NCI-H2107 (cell line): ENCODE measurements at regions not wholly inside any gene's neighbourhood (a gene's known extent, or its start where the extent isn't known, plus 50 kb on each side); places are given as distances from the start of the nearest gene placed in this dataset.
"Not testable (repeated sequence)": the region's sequence is repeated elsewhere in the genome, so short reads cannot be mapped to it uniquely, and the experiment has no call there.

ENCODE experiments used
- DNase-seq: peaks from one replicate; lab custom pipeline; 2025; lab: John Stamatoyannopoulos, UW

DNA sequence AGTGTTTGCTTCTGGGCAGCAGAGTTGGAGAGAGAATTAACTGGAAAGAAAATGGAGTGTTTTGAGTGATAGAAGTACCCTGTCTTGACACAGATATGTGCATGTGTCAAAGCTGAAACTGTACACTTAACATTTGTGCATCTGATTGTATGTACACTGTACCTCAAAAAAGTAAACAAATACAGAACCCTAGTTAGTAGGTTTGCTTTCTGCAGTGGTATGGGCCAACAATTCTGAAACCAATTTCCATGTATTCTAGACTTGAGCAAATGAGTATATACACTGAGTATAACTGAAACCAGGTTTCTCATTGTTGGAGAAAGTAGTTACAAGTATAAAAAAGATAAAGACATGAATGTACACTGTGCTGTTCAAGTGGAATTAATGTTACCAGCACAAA, 52.4 kb downstream of the ELAPOR2 start:
- DNase-seq, result no peak

DNA sequence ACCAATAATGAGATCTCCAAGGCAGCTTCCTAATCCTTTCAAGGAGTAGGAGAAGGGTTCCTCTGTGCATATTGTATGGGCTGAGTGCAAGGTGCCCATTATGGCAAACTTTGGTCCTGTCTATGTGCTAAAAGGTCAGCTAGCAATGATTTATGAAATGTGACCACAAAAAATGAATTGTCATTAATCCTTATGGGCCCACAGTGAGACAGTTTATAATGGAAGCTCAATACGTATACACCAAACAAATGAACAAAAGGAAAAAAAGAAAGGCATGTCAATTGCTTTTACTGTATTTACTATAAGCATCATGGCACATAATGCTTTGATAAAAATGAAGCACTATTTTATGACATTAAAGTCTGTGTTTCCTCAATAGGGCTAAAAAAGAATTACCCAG, 54.5 kb downstream of the ELAPOR2 start:
- DNase-seq, result no peak

DNA sequence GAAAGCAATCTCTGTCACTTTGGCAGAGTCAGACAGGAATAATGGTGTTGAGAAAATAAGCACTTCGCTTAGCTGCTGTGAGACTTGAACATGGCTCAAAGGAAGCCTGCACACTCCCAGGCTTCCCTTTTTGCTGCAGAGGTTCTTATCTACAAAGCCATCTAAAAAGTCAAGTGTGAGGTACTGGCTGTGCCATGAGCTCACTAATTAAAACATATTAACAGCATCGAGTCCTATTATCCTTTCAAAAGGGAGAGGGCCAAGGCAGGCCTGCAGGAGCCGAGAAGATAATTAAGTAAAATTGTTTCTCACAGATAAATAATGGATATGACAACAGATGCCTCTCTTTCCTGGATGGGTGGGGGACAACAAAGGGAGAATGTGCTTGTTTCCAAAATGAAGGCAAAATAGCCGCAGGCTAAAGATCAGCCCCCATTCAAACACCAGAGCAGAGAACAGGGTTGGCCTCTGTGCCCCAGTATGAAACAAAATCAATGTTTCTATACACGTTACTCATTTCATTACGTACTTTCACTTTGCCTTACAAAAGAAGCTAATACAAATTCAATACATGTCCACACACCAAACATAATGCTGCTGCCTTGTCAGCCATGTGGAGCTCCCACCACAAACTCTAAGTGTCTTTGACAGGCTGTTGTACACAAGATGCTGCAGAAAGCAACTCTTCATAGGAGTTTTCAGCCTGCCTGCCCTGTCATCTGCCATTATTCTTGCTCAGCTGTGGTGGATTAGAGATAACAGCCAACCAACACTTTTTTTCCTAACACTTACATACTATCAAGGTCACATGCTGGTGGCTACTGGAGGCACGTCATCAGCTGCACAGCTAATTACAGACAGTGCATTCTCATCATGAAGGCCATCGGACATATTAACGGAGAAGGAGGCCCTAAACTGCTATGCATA, 55.3 kb downstream of the ELAPOR2 start:
- no peak for DNase-seq

DNA sequence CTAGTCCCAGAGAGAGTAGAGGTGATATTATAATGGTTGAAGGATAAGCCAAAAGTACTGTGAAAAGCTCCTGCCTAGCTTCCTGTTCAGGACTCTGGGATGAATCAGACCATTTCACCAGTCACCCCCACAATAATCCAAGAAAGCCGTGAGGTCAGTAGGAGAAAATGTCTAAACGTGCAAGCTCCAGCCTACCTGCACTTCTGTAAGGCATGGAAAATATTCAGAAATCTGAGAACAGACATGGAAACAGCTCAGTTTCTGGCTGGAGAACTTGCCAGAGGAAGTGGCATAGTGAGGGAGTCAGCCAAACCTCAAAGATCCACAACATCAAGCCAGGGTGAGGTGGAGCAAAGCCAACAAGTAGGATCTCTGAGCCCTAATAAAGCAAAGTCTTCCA, 58.2 kb downstream of the ELAPOR2 start:
- DNase-seq, result no peak

DNA sequence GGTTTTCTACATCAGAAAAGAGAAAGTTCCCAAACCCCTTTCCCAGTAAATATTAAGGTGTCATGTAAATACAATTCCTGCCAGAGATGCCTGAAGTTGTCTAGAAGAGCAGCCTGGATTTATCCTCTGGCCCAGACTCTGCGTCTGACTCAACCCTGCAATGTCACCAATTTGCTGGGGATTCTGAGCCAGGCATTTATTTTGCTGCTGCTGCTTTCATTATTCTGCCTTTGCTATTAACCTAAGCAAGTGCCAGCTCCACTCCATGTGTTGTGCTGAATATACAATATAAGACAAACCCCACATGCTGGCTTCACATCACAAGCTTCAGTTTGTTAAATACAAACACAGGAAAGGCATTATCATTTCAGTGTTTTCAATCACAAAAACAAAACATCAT, 59.1 kb downstream of the ELAPOR2 start:
- no peak for DNase-seq

DNA sequence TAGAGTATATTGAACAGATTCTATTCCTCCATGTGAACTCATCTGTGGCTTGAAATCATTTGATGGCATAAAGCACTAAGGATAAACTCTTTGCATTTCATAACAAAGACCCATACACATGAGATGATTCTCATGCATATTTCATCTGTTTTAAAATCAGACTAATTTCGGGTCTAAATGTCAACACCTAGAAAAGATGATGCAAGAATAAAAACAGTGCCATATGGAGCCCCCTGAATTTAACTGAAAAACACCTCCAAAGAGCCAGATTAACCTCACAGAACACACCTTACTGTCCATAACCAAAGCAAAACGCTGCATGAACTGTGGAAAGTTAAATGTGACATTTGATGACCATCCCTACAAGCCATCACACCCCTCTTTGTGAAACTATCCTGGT, 59.7 kb downstream of the ELAPOR2 start:
- DNase-seq, result no peak

DNA sequence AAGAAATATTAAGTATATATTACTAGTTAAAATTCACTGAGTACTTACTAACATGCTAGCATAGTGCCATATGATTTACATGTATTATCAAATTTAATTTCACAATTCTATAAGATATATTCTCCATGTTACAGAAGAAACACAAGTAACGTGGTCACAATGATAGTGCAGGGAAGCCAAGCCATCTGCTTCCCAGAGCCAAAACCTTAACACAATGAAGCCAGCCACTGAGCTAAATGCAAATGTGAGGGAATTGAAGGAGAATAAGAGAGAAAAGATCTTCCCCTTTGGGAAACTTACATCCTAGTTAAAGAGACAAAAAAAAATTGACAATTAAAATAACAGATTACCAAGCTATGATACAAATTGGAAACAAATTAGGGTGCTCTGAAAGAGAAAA, 63.6 kb downstream of the ELAPOR2 start:
- DNase-seq, result no peak

DNA sequence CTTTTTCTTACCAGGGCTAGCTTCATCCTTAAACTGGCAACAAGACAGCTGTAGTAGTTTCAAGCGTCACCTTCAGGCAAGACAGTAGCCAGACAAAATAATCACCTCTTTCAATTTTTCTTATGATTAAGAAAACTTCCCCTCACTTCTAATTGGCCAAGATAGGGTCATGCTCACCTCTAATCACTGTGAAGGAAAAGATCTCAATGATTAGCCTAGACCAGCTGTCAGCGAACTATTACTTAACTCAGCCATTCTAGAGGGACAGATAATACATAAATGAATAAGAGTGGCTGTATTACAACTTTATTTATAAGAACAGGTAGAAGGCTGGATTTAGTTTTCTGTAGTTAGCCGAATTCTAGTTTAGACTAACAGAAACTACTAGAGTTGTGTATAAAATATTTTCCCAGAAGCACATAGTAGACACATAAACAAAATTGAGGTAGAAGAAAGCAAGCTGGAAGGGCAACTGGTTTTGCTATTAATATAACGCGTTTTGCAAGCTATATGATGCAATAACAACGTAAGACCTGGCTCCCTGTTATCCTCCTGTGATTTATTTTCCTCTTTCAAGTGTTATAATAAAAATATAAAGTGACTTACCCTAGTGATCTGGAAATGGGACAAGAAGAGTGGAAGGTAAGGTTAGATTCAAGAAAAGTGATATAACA, 64.3 kb downstream of the ELAPOR2 start:
- no peak for DNase-seq

DNA sequence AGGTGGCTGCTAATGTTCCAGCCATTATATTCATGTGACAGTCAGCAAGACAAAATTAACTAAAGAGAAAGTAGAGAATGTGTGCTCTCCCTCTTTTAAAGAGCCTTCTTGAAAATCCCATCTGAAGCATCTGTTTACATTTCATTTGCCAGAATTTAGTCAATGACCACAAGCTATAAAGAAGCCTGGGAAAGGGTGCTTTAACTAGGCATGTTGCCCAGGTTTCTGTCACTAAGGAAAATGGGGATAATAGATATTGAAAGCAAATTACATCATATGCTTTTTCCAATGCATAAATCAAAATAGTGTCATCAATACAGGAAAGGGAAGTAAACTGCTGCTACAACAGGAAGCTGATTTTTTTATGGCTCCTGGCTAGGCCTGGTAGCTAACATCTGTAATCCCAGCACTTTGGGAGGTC, 67.7 kb downstream of the ELAPOR2 start:
- no peak for DNase-seq

DNA sequence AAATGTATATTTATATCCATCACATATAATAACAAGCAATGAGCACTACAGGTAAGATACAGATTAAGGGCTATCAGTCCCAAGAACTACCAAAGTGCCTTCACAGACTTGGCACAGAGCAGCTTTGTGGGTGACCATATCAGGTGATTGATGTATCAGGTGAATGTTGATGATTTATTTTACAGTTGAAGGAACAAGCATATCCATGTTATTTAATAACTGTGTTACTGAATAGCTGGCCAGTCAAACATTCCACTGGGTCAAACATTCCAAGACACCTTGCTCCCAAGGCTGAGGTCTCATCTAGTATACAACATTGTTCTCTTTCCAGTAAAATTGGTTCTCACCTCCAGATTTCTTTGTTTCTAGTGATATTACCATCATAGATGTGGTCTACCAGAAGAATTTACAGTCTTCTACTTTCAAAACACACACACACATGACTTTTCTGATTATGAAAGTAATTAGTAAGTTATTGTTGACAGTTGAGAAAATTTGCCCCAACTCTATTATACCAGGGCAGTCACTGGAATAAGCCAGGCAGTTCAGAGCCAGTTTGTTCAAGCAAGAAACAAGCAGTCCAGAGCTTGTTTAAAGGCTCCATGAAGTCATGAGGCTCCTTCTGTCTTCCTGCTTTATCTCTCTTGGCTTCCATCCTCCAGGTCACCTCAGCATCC, 68.2 kb downstream of the ELAPOR2 start:
- no peak for DNase-seq

DNA sequence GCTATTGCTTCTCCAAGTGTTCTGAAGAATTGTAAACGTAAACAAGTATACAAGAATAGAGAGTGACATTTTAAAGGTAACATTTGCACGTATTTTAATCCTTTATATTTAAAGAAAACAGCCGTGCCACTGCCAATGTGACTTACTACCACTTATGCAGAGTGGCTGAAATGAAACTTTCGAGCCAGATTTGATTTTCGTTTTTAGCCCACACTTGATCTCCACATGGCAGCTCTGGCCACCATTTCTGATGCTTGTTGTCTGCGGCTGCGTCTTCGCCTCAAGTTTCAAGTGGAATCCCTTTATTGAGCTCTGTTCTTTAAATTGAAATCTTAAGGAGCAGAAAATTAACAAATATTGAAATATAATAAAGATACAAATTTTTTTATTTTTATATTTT, 70.0 kb downstream of the ELAPOR2 start:
- no peak for DNase-seq

DNA sequence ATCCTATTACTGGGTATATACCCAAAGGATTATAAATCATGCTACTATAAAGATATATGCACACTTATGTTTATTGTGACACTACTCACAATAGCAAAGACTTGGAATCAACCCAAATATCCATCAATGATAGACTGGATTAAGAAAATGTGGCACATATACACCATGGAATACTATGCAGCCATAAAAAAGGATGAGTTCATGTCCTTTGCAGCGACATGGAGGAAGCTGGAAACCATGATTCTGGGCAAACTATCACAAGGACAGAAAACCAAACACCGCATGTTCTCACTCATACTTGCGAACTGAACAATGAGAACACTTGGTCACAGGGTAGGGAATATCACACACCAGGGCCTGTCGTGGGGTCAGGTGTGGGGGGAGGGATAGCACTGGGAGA, 71.6 kb downstream of the ELAPOR2 start:
- DNase-seq, result not testable (repeated sequence)

DNA sequence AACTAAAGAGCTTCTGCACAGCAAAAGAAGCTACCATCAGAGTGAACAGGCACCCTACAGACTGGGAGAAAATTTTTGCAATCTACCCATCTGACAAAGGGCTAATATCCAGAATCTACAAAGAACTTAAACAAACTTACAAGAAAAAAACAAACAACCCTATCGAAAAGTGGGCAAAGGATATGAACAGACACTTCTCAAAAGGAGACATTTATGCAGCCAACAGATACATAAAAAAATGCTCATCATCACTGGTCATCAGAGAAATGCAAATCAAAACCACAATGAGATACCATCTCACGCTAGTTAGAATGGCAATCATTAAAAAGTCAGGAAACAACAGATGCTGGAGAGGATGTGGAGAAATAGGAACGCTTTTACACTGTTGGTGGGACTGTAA, 72.1 kb downstream of the ELAPOR2 start:
- not testable (repeated sequence) for DNase-seq

DNA sequence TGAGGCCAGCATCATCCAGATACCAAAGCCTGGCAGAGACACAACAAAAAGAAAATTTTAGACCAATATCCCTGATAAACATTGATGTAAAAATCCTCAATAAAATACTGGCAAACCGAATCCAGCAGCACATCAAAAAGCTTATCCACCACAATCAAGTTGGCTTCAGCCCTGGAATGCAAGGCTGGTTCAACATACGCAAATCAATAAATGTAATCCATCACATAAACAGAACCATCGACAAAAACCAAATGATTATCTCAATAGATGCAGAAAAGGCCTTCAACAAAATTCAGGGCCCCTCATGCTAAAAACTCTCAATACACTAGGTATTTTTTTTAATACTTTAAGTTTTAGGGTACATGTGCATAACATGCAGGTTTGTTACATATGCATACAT, 74.1 kb downstream of the ELAPOR2 start:
- not testable (repeated sequence) for DNase-seq

DNA sequence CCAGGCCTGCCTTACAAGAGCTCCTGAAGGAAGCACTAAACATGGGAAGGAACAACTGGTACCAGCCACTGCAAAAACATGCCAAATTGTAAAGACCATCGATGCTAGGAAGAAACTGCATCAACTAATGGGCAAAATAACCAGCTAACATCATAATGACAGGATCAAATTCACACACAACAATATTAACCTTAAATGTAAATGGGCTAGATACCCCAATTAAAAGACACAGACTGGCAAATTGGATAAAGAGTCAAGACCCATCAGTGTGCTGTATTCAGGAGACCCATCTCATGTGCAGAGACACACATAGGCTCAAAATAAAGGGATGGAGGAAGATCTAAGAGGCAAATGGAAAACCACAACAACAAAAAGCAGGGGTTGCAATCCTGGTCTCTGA, 75.8 kb downstream of the ELAPOR2 start:
- DNase-seq, result not testable (repeated sequence)

DNA sequence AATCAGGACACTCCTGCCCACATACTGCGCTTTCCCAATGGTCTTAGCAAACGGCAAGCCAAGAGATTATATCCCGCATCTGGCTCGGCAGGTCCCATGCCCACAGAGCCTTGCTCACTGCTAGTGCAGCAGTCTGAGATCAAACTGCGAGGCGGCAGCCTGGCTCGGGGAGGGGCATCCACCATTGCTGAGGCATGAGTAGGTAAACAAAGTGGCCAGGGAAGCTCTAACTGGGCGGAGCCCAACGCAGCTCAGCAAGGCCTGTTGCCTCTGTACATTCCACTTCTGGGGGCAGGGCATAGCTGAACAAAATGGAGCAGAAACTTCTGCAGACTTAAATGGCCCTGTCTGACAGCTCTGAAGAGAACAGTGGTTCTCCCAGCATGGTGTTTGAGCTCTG, 77.5 kb downstream of the ELAPOR2 start:
- not testable (repeated sequence) for DNase-seq

DNA sequence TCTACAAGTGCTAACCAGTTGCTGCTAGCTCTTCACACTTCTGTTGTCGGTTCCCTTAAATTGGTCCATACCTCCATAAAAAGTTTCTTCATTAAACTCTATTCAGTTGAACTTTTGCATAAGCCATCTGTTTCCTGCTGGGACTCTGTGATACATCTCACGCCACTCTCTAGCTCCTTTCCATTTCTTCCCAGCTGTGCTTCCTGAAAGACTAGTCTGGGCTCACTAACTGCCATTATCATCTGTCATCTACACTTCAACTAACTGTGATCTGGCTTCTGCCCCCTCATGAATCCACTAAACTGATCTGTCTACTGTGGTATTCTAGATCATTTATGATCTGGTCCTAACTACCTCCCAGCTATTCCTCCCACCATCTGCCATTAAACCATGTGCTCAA, 78.3 kb downstream of the ELAPOR2 start:
- DNase-seq, result no peak

DNA sequence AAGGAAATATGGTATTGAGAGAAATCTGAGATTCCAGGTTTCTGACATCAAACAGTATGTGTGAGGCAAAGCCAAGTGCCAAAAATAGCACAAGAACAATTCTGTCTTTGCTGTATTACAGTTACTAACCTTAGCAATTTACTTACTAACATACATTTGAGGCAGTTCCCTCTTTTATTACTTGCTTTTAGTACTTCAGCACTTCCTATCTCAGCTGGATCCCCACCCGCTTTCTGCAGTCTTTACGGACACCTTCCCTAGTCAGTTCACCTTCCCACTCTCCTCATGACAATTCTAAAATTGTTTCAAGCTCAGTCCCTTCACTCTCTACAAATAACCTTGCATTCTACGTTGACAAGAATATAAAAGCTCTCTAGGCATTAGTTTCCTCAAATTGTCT, 79.2 kb downstream of the ELAPOR2 start:
- no peak for DNase-seq

DNA sequence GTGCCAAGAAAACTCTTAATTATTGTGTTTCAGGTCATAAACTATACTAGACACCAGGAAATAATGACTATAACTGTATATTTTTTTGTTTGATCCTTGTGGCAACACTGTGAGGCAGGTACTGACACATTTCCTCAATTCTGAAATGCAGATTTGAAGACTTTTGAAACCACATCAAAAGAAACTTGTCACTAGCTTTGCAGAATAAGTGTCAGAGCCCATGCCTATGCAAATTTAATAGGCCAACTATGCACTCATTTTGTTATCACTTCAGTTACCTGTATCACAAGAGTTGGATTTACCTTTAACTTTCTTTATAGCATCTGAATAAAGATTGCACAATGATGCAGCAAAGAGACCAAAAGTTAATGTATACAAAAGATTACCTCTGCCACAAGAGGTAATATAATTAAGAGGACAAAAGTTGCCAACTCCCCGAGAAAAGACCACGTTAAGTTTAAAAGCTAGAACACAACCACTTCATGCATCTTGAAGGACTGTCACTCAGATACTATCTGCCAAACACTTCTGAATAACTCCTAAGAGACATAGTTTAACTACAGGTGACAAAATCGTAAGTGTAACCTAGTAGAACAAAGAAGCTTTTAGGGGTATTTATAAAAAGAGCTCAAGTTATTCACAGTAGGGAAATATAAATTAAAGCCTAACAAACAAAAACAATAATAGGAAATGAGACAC, 80.5 kb downstream of the ELAPOR2 start:
- no peak for DNase-seq

DNA sequence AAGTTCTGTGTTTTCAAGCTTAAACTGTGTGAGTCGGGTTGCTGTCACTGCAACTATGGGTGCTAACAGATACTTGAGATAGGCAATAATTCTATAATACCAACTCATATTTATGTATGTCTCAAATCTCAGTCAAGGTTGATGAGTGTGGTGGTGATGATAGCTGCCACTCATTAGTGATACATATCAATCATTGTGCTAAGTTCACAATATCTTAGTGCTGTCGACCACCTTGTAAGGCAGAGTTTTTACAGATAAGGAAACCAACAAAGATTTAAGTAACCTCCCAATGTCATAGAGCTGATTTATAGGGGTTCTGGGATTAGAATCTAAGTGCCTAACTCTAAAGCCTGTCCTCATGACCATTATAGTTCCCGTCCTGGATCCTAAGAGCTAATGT, 82.5 kb downstream of the ELAPOR2 start:
- no peak for DNase-seq

DNA sequence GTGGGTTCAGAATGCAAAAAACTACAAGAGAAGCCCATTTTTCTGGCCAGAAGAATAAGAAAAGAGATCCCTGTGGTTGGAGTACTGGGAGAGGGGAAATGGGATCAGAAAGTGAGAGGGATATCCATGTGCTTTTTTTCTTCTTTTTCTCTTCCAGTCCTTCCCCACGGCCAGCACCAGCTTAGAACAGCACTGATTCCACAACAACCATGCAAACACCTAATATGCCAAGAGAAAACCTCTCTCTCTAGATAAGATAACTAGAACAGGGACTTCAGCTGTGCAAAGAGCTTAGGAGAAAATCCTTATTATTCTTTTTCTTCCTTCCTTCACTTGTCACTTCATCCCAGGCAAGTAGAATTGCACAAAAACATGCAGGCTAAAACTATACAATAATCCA, 83.5 kb downstream of the ELAPOR2 start:
- no peak for DNase-seq

DNA sequence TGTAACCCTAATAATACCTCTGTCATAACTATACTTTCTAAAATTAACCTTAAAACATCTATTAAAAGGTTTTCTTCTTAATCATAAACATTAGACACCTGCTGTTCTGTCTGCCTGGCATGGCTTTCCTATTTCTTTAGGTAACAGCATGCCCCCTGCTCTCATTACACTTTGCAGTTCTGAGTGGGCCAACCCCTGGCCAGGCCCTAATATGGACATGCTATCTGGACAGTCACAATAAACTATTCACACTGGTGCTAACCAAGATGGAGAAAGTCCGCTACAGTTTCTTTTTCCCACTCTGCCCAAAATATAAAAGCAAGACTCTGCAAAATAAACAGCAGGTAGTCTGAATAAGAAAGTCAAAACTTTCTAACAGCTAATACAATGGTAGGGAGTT, 84.0 kb downstream of the ELAPOR2 start:
- DNase-seq, result no peak
